ENCODE measurements at regions not wholly inside any gene's neighbourhood (a gene's known extent, or its start where the extent isn't known, plus 50 kb on each side); places are given as distances from the start of the nearest gene placed in this dataset.

DNA sequence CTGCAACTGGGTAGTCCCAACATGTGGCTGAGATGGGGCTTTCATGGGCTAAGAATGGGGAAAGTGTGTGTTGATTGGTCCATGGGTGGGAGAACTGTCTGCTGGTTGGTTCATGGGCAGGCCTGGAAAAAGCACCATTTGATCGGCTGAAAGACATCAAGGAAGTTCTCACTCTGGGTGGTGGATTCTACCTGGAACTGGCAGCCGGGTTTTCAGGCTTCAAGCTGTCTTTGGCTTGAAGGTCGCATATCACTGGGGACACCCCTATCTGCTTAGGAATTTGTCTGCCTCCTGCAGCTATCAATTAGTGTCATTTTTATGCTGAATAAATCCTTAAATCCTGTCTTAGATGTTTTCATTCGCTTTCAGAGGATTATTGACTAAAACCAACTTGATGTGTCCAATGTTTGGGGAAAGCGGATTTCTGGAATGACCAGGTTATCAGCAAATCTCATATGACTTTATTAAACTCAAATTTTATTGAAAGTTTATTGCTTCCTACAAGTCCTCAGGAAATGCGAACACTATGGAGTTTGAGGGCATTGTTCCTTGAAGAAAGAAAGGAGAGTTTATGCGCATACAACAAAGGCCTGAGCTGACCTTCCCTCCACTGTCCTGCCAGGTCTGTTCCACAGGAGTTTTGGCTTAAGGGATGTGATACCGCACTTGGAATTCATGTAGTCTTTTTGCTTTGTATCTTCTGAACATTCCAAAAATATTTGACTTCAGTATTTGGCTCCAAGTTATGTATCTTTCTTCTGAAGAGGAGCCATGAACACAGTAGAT is 451.1 kb downstream of the TUSC1 start:
- no peak for TF ChIP-seq CTCF (IDR thresholded peaks at IDR 0.05 in 8 of 11, conservative IDR thresholded peaks at IDR 0.05 in 3 of 11)
- no peak for TF ChIP-seq POLR2A (IDR thresholded peaks at IDR 0.05)
- TF ChIP-seq POLR2AphosphoS5 (IDR thresholded peaks at IDR 0.05) = no peak

Measured in spleen (tissue), 7 donors.